GM23338 (cell line): ENCODE measurements at regions not wholly inside any gene's neighbourhood (a gene's known extent, or its start where the extent isn't known, plus 50 kb on each side); places are given as distances from the start of the nearest gene placed in this dataset.

ENCODE experiments used
- CREB1 ChIP-seq: fragments of 250-450 bp; sonication (Bioruptor Pico); IDR thresholded peaks from 2 replicates; pipeline ENCODE4 v1.5.0; 2020; ENCODE audit warnings: low read depth, mild to moderate bottlenecking, moderate library complexity
- EZH2 ChIP-seq: fragments of 200-600 bp; sonication (generic); IDR thresholded peaks from one replicate; pipeline ENCODE4 v1.8.0; 2017; ENCODE audit warnings: antibody characterized with exemption, mild to moderate bottlenecking, low read depth; ENCODE audit not compliant: unreplicated experiment
- EZH2phosphoT487 ChIP-seq: fragments of 200-600 bp; sonication (generic); IDR thresholded peaks from one replicate; pipeline ENCODE4 v1.8.1; 2018; ENCODE audit warnings: antibody characterized with exemption; ENCODE audit not compliant: unreplicated experiment
- POLR2AphosphoS5 ChIP-seq: IDR thresholded peaks from 2 replicates; pipeline ENCODE4 v1.6.1; 2016; ENCODE audit warnings: antibody characterized with exemption, low read depth
- TF ChIP-seq, protein P1 (sequence below), 2 experiments: fragments of 200-600 bp in 1 of 2; sonication (generic) in 1 of 2; conservative IDR thresholded peaks; 2 replicates each; pipeline versions ENCODE4 v1.5.1 to v1.6.1; 2016 to 2017; ENCODE audit warnings: antibody characterized with exemption in 2 of 2, low read depth in 2 of 2, mild to moderate bottlenecking in 2 of 2, moderate library complexity in 1 of 2
- TF ChIP-seq, protein P2 (sequence below): fragments of 250-450 bp; sonication (Bioruptor Pico); IDR thresholded peaks from 2 replicates; pipeline ENCODE4 v1.5.0; 2020; ENCODE audit warnings: mild to moderate bottlenecking, moderate library complexity

DNA sequence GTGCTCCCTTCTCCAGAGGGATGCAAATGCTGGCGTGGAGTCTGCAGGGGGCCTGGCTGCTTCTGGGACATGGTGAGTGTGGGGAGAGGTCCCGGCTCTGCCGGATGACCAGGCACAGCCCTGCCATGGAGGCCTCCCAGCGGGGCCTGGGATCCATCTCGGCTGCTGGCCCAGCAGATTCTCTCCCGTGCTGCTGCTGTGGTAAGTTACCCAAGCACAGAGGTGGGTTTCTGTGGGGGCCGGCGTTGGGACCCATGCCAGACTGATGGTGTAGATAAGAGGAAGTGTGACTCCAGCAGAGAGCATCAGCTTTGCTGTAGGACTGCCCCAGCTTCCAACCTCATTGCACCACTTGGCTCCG, 147.5 kb upstream of the B3GAT1 start:
- TF ChIP-seq, protein P1, sequence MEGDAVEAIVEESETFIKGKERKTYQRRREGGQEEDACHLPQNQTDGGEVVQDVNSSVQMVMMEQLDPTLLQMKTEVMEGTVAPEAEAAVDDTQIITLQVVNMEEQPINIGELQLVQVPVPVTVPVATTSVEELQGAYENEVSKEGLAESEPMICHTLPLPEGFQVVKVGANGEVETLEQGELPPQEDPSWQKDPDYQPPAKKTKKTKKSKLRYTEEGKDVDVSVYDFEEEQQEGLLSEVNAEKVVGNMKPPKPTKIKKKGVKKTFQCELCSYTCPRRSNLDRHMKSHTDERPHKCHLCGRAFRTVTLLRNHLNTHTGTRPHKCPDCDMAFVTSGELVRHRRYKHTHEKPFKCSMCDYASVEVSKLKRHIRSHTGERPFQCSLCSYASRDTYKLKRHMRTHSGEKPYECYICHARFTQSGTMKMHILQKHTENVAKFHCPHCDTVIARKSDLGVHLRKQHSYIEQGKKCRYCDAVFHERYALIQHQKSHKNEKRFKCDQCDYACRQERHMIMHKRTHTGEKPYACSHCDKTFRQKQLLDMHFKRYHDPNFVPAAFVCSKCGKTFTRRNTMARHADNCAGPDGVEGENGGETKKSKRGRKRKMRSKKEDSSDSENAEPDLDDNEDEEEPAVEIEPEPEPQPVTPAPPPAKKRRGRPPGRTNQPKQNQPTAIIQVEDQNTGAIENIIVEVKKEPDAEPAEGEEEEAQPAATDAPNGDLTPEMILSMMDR (conservative IDR thresholded peaks at IDR 0.05; ENCODE audit: low read depth in 2 of 2), result no peak
- TF ChIP-seq EZH2, result no peak
- TF ChIP-seq, protein P2, sequence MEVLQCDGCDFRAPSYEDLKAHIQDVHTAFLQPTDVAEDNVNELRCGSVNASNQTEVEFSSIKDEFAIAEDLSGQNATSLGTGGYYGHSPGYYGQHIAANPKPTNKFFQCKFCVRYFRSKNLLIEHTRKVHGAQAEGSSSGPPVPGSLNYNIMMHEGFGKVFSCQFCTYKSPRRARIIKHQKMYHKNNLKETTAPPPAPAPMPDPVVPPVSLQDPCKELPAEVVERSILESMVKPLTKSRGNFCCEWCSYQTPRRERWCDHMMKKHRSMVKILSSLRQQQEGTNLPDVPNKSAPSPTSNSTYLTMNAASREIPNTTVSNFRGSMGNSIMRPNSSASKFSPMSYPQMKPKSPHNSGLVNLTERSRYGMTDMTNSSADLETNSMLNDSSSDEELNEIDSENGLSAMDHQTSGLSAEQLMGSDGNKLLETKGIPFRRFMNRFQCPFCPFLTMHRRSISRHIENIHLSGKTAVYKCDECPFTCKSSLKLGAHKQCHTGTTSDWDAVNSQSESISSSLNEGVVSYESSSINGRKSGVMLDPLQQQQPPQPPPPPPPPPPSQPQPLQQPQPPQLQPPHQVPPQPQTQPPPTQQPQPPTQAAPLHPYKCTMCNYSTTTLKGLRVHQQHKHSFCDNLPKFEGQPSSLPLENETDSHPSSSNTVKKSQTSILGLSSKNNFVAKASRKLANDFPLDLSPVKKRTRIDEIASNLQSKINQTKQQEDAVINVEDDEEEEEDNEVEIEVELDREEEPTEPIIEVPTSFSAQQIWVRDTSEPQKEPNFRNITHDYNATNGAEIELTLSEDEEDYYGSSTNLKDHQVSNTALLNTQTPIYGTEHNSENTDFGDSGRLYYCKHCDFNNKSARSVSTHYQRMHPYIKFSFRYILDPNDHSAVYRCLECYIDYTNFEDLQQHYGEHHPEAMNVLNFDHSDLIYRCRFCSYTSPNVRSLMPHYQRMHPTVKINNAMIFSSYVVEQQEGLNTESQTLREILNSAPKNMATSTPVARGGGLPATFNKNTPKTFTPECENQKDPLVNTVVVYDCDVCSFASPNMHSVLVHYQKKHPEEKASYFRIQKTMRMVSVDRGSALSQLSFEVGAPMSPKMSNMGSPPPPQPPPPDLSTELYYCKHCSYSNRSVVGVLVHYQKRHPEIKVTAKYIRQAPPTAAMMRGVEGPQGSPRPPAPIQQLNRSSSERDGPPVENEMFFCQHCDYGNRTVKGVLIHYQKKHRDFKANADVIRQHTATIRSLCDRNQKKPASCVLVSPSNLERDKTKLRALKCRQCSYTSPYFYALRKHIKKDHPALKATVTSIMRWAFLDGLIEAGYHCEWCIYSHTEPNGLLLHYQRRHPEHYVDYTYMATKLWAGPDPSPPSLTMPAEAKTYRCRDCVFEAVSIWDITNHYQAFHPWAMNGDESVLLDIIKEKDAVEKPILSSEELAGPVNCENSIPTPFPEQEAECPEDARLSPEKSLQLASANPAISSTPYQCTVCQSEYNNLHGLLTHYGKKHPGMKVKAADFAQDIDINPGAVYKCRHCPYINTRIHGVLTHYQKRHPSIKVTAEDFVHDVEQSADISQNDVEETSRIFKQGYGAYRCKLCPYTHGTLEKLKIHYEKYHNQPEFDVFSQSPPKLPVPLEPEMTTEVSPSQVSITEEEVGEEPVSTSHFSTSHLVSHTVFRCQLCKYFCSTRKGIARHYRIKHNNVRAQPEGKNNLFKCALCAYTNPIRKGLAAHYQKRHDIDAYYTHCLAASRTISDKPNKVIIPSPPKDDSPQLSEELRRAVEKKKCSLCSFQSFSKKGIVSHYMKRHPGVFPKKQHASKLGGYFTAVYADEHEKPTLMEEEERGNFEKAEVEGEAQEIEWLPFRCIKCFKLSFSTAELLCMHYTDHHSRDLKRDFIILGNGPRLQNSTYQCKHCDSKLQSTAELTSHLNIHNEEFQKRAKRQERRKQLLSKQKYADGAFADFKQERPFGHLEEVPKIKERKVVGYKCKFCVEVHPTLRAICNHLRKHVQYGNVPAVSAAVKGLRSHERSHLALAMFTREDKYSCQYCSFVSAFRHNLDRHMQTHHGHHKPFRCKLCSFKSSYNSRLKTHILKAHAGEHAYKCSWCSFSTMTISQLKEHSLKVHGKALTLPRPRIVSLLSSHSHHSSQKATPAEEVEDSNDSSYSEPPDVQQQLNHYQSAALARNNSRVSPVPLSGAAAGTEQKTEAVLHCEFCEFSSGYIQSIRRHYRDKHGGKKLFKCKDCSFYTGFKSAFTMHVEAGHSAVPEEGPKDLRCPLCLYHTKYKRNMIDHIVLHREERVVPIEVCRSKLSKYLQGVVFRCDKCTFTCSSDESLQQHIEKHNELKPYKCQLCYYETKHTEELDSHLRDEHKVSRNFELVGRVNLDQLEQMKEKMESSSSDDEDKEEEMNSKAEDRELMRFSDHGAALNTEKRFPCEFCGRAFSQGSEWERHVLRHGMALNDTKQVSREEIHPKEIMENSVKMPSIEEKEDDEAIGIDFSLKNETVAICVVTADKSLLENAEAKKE (CRISPR knock-in tag), result no peak
- TF ChIP-seq CREB1, result no peak
- TF ChIP-seq POLR2AphosphoS5, result no peak
- no peak for TF ChIP-seq EZH2phosphoT487
